GM18517 (cell line): ENCODE measurements at regions not wholly inside any gene's neighbourhood (a gene's known extent, or its start where the extent isn't known, plus 50 kb on each side); places are given as distances from the start of the nearest gene placed in this dataset.

Experiments
- ATAC-seq: cut with Tn5 transposase; IDR thresholded peaks from one replicate; pipeline ENCODE4 v1.9.1; 2021; ENCODE audit warnings: mild to moderate bottlenecking, moderate library complexity; ENCODE audit not compliant: unreplicated experiment

- ATAC-seq: no peak
These were observed 173.2 kb upstream of the HMGA2 start for GRCh38 chr12:65651060-65651459.

DNA sequence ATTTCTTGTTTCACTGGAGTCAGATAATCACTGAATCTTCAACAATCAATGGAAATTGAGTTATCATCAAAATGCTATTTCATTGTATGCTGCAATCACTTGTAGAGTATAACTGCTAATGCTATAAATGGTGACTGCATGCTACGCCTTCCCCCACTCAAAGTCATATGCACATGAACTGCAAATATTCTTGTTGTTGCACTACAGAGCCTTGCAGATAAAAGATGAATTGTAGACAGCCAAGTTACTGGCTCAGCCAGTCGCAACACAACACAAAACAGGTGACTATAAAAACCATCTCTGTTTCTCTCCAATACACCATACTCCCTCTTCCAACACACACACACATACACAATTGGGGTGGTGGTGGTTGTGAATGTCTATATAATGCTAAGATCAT, 171.0 kb upstream of the HMGA2 start:
- ATAC-seq: no peak

DNA sequence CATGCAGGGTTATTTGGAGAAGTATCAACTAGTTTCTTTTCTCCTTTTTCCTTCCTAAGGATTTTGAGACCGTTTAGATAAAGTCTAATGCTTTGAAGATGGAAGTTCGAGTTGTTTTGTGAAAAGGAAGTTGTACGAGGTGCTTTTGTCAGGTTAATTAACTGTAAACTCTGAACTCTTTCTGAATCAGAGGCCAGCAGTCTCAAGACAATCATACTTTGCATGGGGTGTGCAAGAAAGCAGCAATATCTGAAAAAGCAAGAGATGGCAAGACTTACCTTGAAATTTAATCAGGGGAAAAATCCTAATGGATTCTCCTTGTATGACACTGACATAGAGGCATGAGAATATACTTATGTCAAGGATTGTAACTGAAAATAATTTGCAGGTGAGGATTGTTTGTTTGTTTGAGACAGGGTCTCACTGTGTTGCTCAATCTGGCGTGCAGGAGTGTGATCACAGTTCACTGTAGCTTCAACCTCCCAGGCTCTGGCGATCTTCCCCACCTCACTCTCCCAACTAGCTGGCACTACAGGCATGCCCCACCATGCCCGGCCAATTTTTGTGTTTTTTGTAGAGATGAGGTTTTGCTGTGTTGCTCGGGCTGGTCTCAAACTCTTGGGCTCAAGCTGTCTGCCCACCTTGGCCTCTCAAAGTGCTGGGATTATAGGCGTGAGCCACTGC, 170.2 kb upstream of the HMGA2 start:
- ATAC-seq: no peak

GRCh38 chr12:65655074-65655493, 169.2 kb upstream of the HMGA2 start:
- no peak for ATAC-seq

GRCh38 chr12:65656156-65656882, 168.0 kb upstream of the HMGA2 start:
- no peak for ATAC-seq

DNA sequence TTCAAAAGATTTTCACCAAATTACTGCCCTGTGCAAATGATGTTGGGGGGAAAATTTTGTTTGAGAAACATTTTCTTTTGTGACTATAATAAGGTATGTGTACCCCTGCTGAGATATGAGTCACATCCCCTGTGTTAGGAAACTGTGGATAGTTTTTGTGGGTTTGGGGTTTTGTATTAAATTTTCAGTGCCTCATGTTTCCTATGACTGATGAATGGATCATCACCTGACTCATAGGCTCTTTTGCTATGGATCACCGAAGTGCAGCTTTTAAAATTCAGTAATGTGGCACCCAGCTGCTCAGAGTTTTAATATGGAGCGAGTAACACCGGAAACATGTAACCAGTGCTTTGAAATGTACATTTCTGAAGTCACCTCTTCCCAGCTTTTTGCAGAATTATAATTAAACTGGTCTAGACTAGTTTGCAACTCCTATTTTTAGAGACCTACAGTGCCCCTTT, 167.4 kb upstream of the HMGA2 start:
- ATAC-seq: no peak

- no peak for ATAC-seq
These were observed 166.6 kb upstream of the HMGA2 start for GRCh38 chr12:65657635-65658034.

DNA sequence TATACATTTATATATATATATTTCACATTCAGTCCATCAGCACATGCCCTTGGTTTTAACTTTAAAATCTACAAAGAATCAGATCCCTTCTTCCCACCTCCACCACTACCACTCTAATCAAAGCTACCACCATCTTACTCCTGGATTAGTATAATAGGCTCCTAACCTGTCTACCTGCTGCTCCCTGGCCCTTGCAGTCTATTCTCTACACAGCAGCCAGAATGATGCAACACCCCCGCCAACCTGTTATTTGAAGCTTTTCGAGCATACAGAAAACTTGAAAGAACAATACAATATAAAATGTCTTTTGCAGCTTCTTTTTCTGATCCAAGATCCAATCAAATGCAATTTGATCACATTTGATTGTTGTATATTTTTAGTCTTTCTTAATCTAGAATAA, 165.9 kb upstream of the HMGA2 start:
- ATAC-seq: no peak

- no peak for ATAC-seq
These were observed 164.6 kb upstream of the HMGA2 start for GRCh38 chr12:65659681-65660080.

DNA sequence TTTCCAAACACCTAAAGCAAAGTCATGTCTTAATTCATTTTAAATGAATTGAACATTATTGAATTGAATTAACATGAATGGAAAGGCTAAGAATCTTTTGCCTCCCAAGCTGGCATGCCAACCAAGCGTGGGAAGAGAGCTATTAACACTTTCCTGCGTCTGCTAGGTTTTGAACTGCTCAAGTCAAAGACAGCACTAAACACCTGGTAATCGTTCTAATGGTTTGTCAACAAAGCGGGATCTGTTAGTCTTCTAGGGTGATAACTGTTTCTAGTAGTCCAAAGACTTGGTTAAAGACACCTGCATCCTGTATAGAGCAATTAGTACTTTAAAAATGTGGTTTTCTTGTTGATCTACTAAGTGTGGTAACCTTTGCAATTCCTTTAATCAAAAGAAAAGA, 164.2 kb upstream of the HMGA2 start:
- no peak for ATAC-seq

DNA sequence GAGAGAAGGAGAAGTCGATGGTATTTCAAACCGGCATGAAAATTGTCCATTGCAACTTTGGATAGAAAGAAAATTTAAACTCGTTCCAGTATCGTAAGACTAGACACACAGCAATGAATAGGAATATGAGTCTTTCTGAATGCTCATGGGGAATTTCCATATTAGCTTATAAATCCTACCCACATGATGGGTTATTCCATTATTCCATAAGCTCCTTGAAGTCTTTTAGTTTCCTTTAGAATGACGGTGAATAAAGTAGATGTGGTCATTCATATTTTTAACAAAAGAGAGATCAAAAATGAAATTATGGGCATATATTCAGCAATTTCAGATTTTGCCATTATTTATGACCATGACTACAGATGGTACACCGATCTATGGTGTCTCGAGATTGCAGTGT, 163.4 kb upstream of the HMGA2 start:
- ATAC-seq: no peak

GRCh38 chr12:65662590-65662989, 161.7 kb upstream of the HMGA2 start:
- no peak for ATAC-seq

DNA sequence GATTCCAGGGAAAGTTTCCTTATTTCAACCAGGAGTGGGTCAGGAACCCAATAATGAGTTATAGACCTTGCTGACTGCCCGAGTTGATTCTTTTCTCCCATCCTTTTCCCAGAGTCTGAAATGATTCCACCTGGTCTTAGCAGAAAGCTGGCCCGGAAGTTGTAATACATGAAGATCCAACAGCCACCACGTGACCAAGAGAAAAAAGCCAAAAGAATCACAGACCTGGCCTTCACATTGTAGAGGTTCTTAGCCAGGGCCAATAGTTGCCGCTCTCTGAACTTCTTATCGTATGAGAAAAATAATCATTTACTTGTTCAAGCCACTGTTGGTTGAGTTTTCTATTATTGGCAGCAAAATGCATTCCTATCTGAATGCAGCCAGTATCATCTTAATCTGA, 161.2 kb upstream of the HMGA2 start:
- no peak for ATAC-seq

GRCh38 chr12:65663648-65664047, 160.6 kb upstream of the HMGA2 start:
- ATAC-seq: no peak

DNA sequence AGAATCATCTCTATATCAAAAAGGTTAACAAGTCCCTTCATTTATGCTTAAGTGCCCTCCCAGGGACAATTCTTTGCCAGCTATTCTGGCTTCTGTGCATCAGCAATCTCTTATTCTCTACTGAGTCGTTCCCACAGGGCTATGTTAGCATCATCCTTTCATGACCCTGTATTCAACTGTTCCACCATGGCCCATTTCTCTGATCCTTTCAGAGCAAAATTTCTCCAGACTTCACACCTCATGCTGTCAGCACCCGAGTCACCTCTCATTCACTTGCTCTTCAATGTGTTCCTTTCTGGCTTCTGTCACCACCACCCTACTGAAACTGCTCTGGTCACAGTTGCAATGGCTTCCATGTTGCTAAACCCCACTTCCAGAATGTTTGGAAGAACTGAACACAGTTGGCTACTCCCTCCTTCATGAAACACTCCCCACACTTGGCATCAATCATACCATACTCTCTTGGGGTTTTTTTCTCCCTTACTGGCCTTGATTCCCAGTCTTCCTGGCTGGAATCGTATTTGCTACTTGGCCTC, 159.5 kb upstream of the HMGA2 start:
- ATAC-seq: no peak

DNA sequence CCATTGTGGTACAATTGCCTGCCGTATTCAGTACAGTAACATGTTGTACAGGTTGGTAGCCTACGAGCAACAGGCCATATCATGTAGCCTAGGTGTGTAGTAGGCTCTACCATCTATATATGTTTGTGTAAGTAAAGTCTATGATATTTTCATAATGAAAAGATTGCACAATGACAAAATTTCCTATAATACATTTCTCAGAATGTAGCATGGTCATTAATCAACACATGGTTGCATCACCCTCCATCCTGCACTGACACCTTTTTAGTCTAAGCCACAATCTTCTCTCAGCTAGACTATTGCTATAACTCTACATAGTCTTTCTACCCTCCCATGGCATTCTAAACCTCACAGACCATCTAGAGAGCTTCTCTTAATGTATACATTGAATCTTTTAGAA, 158.5 kb upstream of the HMGA2 start:
- ATAC-seq: no peak

DNA sequence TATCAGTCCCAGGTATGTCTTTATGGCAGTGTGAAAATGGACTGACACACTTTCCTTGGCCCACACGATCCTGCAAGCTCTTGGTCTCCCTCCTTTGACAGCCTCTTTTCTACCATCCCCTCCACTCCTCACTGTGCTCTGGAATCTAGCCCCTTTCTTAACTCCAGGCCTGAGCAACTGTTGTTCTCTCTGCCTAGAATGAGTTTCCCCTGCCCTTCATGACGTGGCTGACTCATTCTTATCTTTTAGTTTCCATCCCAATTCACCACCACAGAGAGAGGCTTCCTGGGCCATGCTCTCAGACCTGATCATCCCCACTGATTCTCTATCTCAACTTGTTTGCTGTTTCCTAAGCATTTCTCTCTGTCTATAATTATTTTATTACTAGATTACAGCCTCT, 157.4 kb upstream of the HMGA2 start:
- ATAC-seq: no peak

- ATAC-seq: no peak
These were observed 156.4 kb upstream of the HMGA2 start for GRCh38 chr12:65667932-65668331.

DNA sequence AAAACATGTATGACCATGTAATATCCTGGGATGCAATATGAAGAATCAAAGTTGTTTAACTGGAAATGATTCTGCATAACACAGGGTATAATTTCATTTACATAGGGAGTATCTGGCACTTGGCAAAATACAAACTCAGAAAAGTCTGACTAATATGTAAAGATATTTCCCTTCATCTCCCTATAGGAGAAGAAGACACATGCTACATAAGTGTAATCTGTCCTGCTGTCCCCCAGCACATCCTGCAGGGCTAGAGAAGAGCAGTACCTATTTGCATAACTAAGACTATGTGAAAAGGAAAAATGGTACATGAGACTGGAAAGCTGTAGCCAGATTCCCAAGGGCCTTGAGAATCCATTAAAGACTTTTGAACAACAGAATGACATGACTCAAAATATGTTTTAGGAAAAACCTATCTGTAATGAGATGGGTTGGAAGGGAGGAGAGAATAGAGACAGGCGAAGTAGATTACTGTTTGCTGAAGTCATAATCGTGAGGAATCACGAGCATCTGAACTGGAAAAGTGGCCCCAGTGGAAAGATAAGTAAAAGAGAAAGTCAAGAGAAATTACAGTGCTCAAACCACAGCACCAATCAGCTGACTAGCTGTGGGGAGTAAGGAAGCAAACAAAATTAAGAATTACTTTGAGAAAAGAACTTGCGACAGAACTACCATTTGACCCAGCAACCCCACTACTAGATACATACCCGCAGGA, 155.1 kb upstream of the HMGA2 start:
- no peak for ATAC-seq

- ATAC-seq: no peak
These were observed 153.5 kb upstream of the HMGA2 start for GRCh38 chr12:65670775-65671174.

DNA sequence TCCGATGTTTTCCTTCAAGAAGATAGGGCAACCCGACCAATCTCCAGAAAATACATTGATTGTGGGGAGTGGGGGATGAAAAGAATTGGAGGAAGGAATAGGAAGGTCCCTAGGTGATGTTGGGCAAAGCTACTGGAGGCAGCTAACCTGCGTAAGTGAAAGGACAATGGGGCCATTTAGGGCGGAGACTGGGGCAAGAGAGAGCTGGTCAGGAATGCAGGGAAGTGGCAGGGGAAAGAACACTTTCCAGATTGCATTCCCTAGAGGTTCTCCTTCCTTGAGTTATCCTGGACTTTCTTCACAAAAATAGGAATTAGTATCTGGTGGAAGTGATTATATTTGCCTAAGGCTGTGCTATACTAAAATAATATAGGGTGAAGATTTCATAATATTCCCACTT, 151.8 kb upstream of the HMGA2 start:
- ATAC-seq: no peak
